SK-N-SH (cell line): ENCODE measurements at regions not wholly inside any gene's neighbourhood (a gene's known extent, or its start where the extent isn't known, plus 50 kb on each side); places are given as distances from the start of the nearest gene placed in this dataset.

Experiments
- CTCF ChIA-PET: fragments of 300-600, 350-600 bp; formaldehyde crosslinking; extraction: SDS; loops from one replicate; lab custom pipeline; 2021; lab: Yijun Ruan, JAX
- POLR2A ChIA-PET: fragments of 350-600 bp; sonication (Branson Sonifier 250); formaldehyde crosslinking; extraction: SDS; loops from one replicate; lab custom pipeline; 2020; ENCODE audit warnings: antibody characterized with exemption, inconsistent platforms; lab: Yijun Ruan, JAX
- DNase-seq: peaks from one replicate; pipeline ENCODE4 v3.0.0; 2012
- H2AFZ ChIP-seq: fragments of 200-600 bp; sonication (generic); 2 replicates; pipeline ENCODE4 v1.8.1; 2016; ENCODE audit warnings: antibody characterized with exemption, mild to moderate bottlenecking, low read depth
- H3F3A ChIP-seq: fragments of 200-600 bp; sonication (generic); replicated peaks from 2 replicates; pipeline ENCODE3; 2016; ENCODE audit warnings: antibody characterized with exemption, mild to moderate bottlenecking; ENCODE audit not compliant: insufficient read depth
- H3K27ac ChIP-seq, 2 experiments: fragments of 200-500 bp in 1 of 2; fragments of 200-600 bp in 1 of 2; sonication (Bioruptor generic) in 1 of 2; sonication (generic), shearing (Covaris generic) in 1 of 2; 2 replicates each; pipeline versions ENCODE4 v1.5.1 to v1.6.1; 2014 to 2016; ENCODE audit warnings: low read depth in 2 of 2, inconsistent platforms in 1 of 2, low read length in 1 of 2, mild to moderate bottlenecking in 1 of 2, mixed read lengths in 1 of 2
- H3K27me3 ChIP-seq: fragments of 200-600 bp; sonication (generic), shearing (Covaris generic); 2 replicates; pipeline ENCODE4 v1.6.1; 2016; ENCODE audit warnings: mixed run types; ENCODE audit not compliant: insufficient read depth
- H3K36me3 ChIP-seq, 2 experiments: fragments of 200-500 bp in 1 of 2; fragments of 200-600 bp in 1 of 2; sonication (Bioruptor generic) in 1 of 2; sonication (generic) in 1 of 2; replicated peaks in 1 of 2; 2 replicates each; pipeline versions ENCODE3 to v1.5.1; 2014 to 2016; ENCODE audit warnings: low read length in 1 of 2, mild to moderate bottlenecking in 1 of 2; ENCODE audit not compliant: insufficient read depth in 2 of 2, control insufficient read depth in 1 of 2
- H3K4me1 ChIP-seq, 2 experiments: fragments of 200-500 bp in 1 of 2; fragments of 200-600 bp in 1 of 2; sonication (Bioruptor generic) in 1 of 2; sonication (generic), shearing (Covaris generic) in 1 of 2; 2 replicates each; pipeline versions ENCODE4 v1.5.1 to v1.6.1; 2014 to 2016; ENCODE audit warnings: low read depth in 1 of 2, low read length in 1 of 2, mixed run types in 1 of 2; ENCODE audit not compliant: insufficient read depth in 2 of 2, control insufficient read depth in 1 of 2
- H3K4me2 ChIP-seq: fragments of 200-600 bp; sonication (generic), shearing (Covaris generic); 2 replicates; pipeline ENCODE4 v1.6.1; 2017; ENCODE audit warnings: mixed run types
- H3K4me3 ChIP-seq, 2 experiments: fragments of 200-500 bp in 1 of 2; fragments of 200-600 bp in 1 of 2; sonication (Bioruptor generic) in 1 of 2; sonication (generic), shearing (Covaris generic) in 1 of 2; 2 replicates each; pipeline versions ENCODE4 v1.5.1 to v1.8.1; 2014 to 2016; ENCODE audit warnings: low read depth in 2 of 2, inconsistent platforms in 1 of 2, low read length in 1 of 2, mild to moderate bottlenecking in 1 of 2, mixed read lengths in 1 of 2, moderate library complexity in 1 of 2
- H3K79me2 ChIP-seq: fragments of 200-600 bp; sonication (generic); 2 replicates; pipeline ENCODE4 v1.8.1; 2017; ENCODE audit warnings: mild to moderate bottlenecking; ENCODE audit not compliant: insufficient read depth
- H3K9ac ChIP-seq: fragments of 200-600 bp; sonication (generic); 2 replicates; pipeline ENCODE4 v1.6.1; 2017; ENCODE audit warnings: mixed run types
- H3K9me2 ChIP-seq: fragments of 200-600 bp; sonication (generic); 2 replicates; pipeline ENCODE4 v1.6.1; 2017; ENCODE audit warnings: mixed run types
- H3K9me3 ChIP-seq: fragments of 200-600 bp; sonication (generic); 2 replicates; pipeline ENCODE4 v1.6.1; 2017; ENCODE audit warnings: mixed run types, mild to moderate bottlenecking, moderate library complexity
- H4K20me1 ChIP-seq: fragments of 200-600 bp; sonication (generic); 2 replicates; pipeline ENCODE4 v1.6.1; 2017; ENCODE audit warnings: mild to moderate bottlenecking, mixed run types; ENCODE audit not compliant: insufficient read depth
- ELF1 ChIP-seq: IDR thresholded peaks from 2 replicates; pipeline ENCODE4 v1.4.0; 2012
- FOXJ3 ChIP-seq: sonication (generic); formaldehyde crosslinking; IDR thresholded peaks from 2 replicates; pipeline ENCODE4 v1.5.1; 2020; ENCODE audit warnings: mild to moderate bottlenecking, missing genetic modification reagents
- FOXM1 ChIP-seq: IDR thresholded peaks from 2 replicates; pipeline ENCODE4 v1.4.0; 2012; ENCODE audit warnings: low read depth, mild to moderate bottlenecking
- GATA2 ChIP-seq: sonication (generic); formaldehyde crosslinking; IDR thresholded peaks from 2 replicates; pipeline ENCODE4 v1.5.0; 2020; ENCODE audit warnings: mild to moderate bottlenecking, missing genetic modification reagents
- JUND ChIP-seq: IDR thresholded peaks from 2 replicates; pipeline ENCODE4 v1.4.0; 2012
- MEF2A ChIP-seq: IDR thresholded peaks from 2 replicates; pipeline ENCODE4 v1.4.0; 2012; ENCODE audit warnings: low read depth, borderline replicate concordance
- NFIC ChIP-seq: IDR thresholded peaks from 2 replicates; pipeline ENCODE4 v1.4.0; 2012; ENCODE audit warnings: borderline replicate concordance
- PBX3 ChIP-seq: IDR thresholded peaks from 2 replicates; pipeline ENCODE4; 2012
- POLR2AphosphoS5 ChIP-seq: IDR thresholded peaks from 2 replicates; pipeline ENCODE4 v1.6.1; 2012; ENCODE audit warnings: low read depth, low read length
- REST ChIP-seq: IDR thresholded peaks from 2 replicates; pipeline ENCODE4 v1.6.1; 2012; ENCODE audit warnings: mild to moderate bottlenecking, low read depth, low read length, moderate library complexity
- SIN3A ChIP-seq: IDR thresholded peaks from 2 replicates; pipeline ENCODE4 v1.6.1; 2012; ENCODE audit warnings: low read depth, mild to moderate bottlenecking, low read length, moderate library complexity, borderline replicate concordance
- USF1 ChIP-seq: IDR thresholded peaks from 2 replicates; pipeline ENCODE4 v1.4.0; 2012; ENCODE audit warnings: low read depth, borderline replicate concordance
- USF2 ChIP-seq: fragments of 150-350 bp; IDR thresholded peaks from 2 replicates; pipeline ENCODE4 v1.6.1; 2017; ENCODE audit warnings: antibody characterized with exemption, low read length, low read depth, borderline replicate concordance
- WGBS: methylation state at CpG from one replicate; pipeline ENCODE4 v1.1.6; 2017; ENCODE audit warnings: low lambda C conversion rate; 5-methylcytosine and 5-hydroxymethylcytosine counted together

- ChIA-PET POLR2A (no interaction called here), CTCF (interaction anchor here (1.7 kb wide), 1 partner anchor 13 kb away, joined by 3 read pairs; no protein-coding TSS in a partner anchor)
- Histone ChIP-seq H3K4me3 (no peak overlapping the region), H3K4me2 (no peak overlapping the region), H3K79me2 (no peaks in the 10 kb centered on the region), H4K20me1 (no peaks in the 10 kb centered on the region), H3K9ac (no peak overlapping the region), H3K9me2 (no peaks in the 10 kb centered on the region), H3K9me3 (no peaks in the 10 kb centered on the region), H3K4me1 (peaks cover 0 to 5% of the 10 kb centered on the region in 2 experiments; a peak in 1 of 4 replicates), H3F3A (no peaks in the 10 kb centered on the region), H3K27ac (no peak overlapping the region), H3K27me3 (no peaks in the 10 kb centered on the region), H2AFZ (no peak overlapping the region), H3K36me3 (no peaks in the 10 kb centered on the region)
- no peak for DNase-seq
- WGBS: 87% methylated on average over 3 of the region's 3 CpGs
- TF ChIP-seq SIN3A (no peak), FOXJ3 (no peak), PBX3 (no peak), NFIC (no peak), POLR2AphosphoS5 (no peak), JUND (no peak), ELF1 (no peak), USF2 (no peak), USF1 (no peak), REST (no peak), GATA2 (CRISPR knock-in tag) (no peak), MEF2A (no peak)
Observed at GRCh38 chr12:83472772-83473171, 786.1 kb downstream of the TMTC2 start.

GRCh38 chr12:83472350-83472749 lies 785.6 kb downstream of the TMTC2 start:
- Histone ChIP-seq H3K27ac (no peak overlapping the region), H3K36me3 (no peaks in the 10 kb centered on the region), H2AFZ (no peak overlapping the region), H3K79me2 (no peaks in the 10 kb centered on the region), H3K4me3 (no peak overlapping the region), H3K4me2 (no peak overlapping the region), H3K27me3 (no peaks in the 10 kb centered on the region), H3K9me3 (no peaks in the 10 kb centered on the region), H4K20me1 (no peaks in the 10 kb centered on the region), H3F3A (no peaks in the 10 kb centered on the region)
- POLR2A ChIA-PET: no interaction called here
- TF ChIP-seq FOXM1 (no peak), SIN3A (no peak)
- TF ChIP-seq, all 33 proteins: peak for 0
- DNase-seq: no peak
- 79% methylated on average over 4 of the region's 4 CpGs for WGBS
- no peak overlapping the region for H3K9ac ChIP-seq
- peaks cover 0 to under 1% of the 10 kb centered on the region in 2 experiments; a peak in 1 of 4 replicates for H3K4me1 ChIP-seq
- CTCF ChIA-PET: interaction anchor here (1.7 kb wide), 1 partner anchor 12 kb away, joined by 3 read pairs; no protein-coding TSS in a partner anchor
- H3K9me2 ChIP-seq: no peaks in the 10 kb centered on the region
